Testis (tissue), 2 donors: ENCODE measurements at regions not wholly inside any gene's neighbourhood (a gene's known extent, or its start where the extent isn't known, plus 50 kb on each side); places are given as distances from the start of the nearest gene placed in this dataset.

Experiments
- POLR2A ChIP-seq: fragments of 450-650 bp; IDR thresholded peaks from one replicate; pipeline ENCODE4 v1.6.1; 2017; ENCODE audit warnings: antibody characterized with exemption, mild to moderate bottlenecking, moderate library complexity
- TF ChIP-seq, protein P1 (sequence below), 3 experiments: fragments of 450-650 bp in 2 of 3; fragments of 200-600 bp in 1 of 3; sonication (generic) in 1 of 3; IDR thresholded peaks; one replicate each; pipeline ENCODE4 v1.5.1; 2016 to 2019; ENCODE audit warnings: antibody characterized with exemption in 3 of 3, mild to moderate bottlenecking in 2 of 3, moderate library complexity in 1 of 3

DNA sequence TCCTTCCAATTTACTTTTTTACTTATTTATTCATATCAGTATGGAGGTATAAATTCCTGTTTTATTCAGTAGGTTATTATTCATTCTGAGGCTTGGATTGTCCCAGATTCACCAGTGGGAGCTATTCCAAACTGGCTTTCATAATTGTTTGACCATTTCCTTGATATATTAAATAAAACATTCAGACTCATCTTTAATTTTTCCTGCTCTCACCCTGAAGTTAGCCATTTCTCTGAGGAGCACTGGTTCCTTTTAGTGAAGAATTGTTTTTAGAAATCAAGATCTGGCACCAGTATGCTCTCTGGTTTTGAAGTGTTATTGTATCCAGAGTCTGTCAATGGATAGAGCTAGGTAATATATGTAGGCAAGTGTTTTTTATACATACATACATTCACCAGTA lies 66.9 kb upstream of the DCBLD2 start:
- no peak for TF ChIP-seq POLR2A
- TF ChIP-seq, protein P1, sequence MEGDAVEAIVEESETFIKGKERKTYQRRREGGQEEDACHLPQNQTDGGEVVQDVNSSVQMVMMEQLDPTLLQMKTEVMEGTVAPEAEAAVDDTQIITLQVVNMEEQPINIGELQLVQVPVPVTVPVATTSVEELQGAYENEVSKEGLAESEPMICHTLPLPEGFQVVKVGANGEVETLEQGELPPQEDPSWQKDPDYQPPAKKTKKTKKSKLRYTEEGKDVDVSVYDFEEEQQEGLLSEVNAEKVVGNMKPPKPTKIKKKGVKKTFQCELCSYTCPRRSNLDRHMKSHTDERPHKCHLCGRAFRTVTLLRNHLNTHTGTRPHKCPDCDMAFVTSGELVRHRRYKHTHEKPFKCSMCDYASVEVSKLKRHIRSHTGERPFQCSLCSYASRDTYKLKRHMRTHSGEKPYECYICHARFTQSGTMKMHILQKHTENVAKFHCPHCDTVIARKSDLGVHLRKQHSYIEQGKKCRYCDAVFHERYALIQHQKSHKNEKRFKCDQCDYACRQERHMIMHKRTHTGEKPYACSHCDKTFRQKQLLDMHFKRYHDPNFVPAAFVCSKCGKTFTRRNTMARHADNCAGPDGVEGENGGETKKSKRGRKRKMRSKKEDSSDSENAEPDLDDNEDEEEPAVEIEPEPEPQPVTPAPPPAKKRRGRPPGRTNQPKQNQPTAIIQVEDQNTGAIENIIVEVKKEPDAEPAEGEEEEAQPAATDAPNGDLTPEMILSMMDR (IDR thresholded peaks at IDR 0.05) = no peak
